ENCODE measurements at regions not wholly inside any gene's neighbourhood (a gene's known extent, or its start where the extent isn't known, plus 50 kb on each side); places are given as distances from the start of the nearest gene placed in this dataset.

GRCh38 chr19:13574933-13575332, 68.7 kb upstream of the CACNA1A start:
- no peak for DNase-seq (ENCODE audit: insufficient read length, low spot score)
- no peak for TF ChIP-seq SPI1 (IDR thresholded peaks at IDR 0.05; ENCODE audit: low read depth, low read length)
- TF ChIP-seq POU2F2 (IDR thresholded peaks at IDR 0.05; ENCODE audit: low read depth, low read length), result no peak
- TF ChIP-seq POLR2A (IDR thresholded peaks at IDR 0.05; ENCODE audit: low read depth, low read length), result no peak
- TF ChIP-seq PAX5 (IDR thresholded peaks at IDR 0.05; ENCODE audit: insufficient read depth, low read length, severe bottlenecking), result no peak
- TF ChIP-seq POLR2AphosphoS5 (IDR thresholded peaks at IDR 0.05; ENCODE audit: low read depth, low read length), result no peak
- TF ChIP-seq TAF1 (IDR thresholded peaks at IDR 0.05; ENCODE audit: low read depth, low read length), result no peak
- no peak for FAIRE-seq

- FAIRE-seq (no peak), DNase-seq (ENCODE audit: insufficient read length, low spot score) (no peak)
- TF ChIP-seq TAF1 (IDR thresholded peaks at IDR 0.05; ENCODE audit: low read depth, low read length) (no peak), POLR2AphosphoS5 (IDR thresholded peaks at IDR 0.05; ENCODE audit: low read depth, low read length) (no peak)
These were observed 66.9 kb upstream of the CACNA1A start for GRCh38 chr19:13573056-13573667.

GRCh38 chr19:13561461-13561860, 55.2 kb upstream of the CACNA1A start:
- TF ChIP-seq PAX5 (IDR thresholded peaks at IDR 0.05; ENCODE audit: insufficient read depth, low read length, severe bottlenecking) (no peak), SPI1 (IDR thresholded peaks at IDR 0.05; ENCODE audit: low read depth, low read length) (no peak), POLR2AphosphoS5 (IDR thresholded peaks at IDR 0.05; ENCODE audit: low read depth, low read length) (no peak), POU2F2 (IDR thresholded peaks at IDR 0.05; ENCODE audit: low read depth, low read length) (no peak), TAF1 (IDR thresholded peaks at IDR 0.05; ENCODE audit: low read depth, low read length) (no peak)
- no peak for DNase-seq (ENCODE audit: insufficient read length, low spot score)
- FAIRE-seq, result no peak

GRCh38 chr19:13557756-13558398, 51.6 kb upstream of the CACNA1A start:
- FAIRE-seq (no peak), DNase-seq (ENCODE audit: insufficient read length, low spot score) (no peak)
- TF ChIP-seq POLR2A (IDR thresholded peaks at IDR 0.05; ENCODE audit: low read depth, low read length), result no peak
- TF ChIP-seq TAF1 (IDR thresholded peaks at IDR 0.05; ENCODE audit: low read depth, low read length), result no peak
- no peak for TF ChIP-seq POU2F2 (IDR thresholded peaks at IDR 0.05; ENCODE audit: low read depth, low read length)
- TF ChIP-seq PAX5 (IDR thresholded peaks at IDR 0.05; ENCODE audit: insufficient read depth, low read length, severe bottlenecking), result no peak
- no peak for TF ChIP-seq SPI1 (IDR thresholded peaks at IDR 0.05; ENCODE audit: low read depth, low read length)
- TF ChIP-seq POLR2AphosphoS5 (IDR thresholded peaks at IDR 0.05; ENCODE audit: low read depth, low read length), result no peak

- TF ChIP-seq POLR2A (IDR thresholded peaks at IDR 0.05; ENCODE audit: low read depth, low read length) (no peak), TAF1 (IDR thresholded peaks at IDR 0.05; ENCODE audit: low read depth, low read length) (no peak), PAX5 (IDR thresholded peaks at IDR 0.05; ENCODE audit: insufficient read depth, low read length, severe bottlenecking) (no peak), POU2F2 (IDR thresholded peaks at IDR 0.05; ENCODE audit: low read depth, low read length) (no peak), POLR2AphosphoS5 (IDR thresholded peaks at IDR 0.05; ENCODE audit: low read depth, low read length) (no peak), SPI1 (IDR thresholded peaks at IDR 0.05; ENCODE audit: low read depth, low read length) (no peak)
- FAIRE-seq (no peak), DNase-seq (ENCODE audit: insufficient read length, low spot score) (no peak)
These were observed 50.3 kb upstream of the CACNA1A start for GRCh38 chr19:13556552-13556951.

Measured in GM12891 (cell line).